ENCODE measurements at regions not wholly inside any gene's neighbourhood (a gene's known extent, or its start where the extent isn't known, plus 50 kb on each side); places are given as distances from the start of the nearest gene placed in this dataset.

DNA sequence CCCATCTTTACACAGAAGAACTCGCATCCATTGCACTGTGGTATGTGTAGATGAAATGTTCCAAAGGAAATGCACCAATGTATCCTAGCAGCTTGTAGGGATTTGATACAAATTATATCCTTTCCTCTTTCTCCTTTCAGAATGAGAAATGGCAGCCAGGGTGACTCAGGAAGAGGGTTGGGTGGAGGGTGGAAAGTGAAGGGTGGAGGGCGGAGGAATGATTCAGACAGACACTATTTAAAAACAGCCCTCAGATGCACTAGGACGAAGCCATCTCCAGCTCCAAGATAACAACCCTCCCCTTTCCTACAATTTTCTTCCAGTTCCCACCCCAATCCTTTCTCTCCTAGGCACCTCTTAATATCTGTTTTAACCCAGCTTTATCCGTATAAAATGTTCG is 96.2 kb upstream of the STK39 start:
- TF ChIP-seq, protein P1, sequence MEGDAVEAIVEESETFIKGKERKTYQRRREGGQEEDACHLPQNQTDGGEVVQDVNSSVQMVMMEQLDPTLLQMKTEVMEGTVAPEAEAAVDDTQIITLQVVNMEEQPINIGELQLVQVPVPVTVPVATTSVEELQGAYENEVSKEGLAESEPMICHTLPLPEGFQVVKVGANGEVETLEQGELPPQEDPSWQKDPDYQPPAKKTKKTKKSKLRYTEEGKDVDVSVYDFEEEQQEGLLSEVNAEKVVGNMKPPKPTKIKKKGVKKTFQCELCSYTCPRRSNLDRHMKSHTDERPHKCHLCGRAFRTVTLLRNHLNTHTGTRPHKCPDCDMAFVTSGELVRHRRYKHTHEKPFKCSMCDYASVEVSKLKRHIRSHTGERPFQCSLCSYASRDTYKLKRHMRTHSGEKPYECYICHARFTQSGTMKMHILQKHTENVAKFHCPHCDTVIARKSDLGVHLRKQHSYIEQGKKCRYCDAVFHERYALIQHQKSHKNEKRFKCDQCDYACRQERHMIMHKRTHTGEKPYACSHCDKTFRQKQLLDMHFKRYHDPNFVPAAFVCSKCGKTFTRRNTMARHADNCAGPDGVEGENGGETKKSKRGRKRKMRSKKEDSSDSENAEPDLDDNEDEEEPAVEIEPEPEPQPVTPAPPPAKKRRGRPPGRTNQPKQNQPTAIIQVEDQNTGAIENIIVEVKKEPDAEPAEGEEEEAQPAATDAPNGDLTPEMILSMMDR (IDR thresholded peaks at IDR 0.05; ENCODE audit: insufficient read depth, low read length, poor library complexity, severe bottlenecking), result no peak
- no peak for TF ChIP-seq EZH2phosphoT487 (conservative IDR thresholded peaks at IDR 0.05; ENCODE audit: low read length)
